Amniotic stem cell (primary cell): ENCODE measurements at regions not wholly inside any gene's neighbourhood (a gene's known extent, or its start where the extent isn't known, plus 50 kb on each side); places are given as distances from the start of the nearest gene placed in this dataset.

Source experiments
- DNase-seq: peaks from one replicate; lab custom pipeline; 2025; lab: John Stamatoyannopoulos, UW

GRCh38 chr10:59087486-59087885 lies 89.0 kb upstream of the PHYHIPL start:
- DNase-seq: no peak

DNA sequence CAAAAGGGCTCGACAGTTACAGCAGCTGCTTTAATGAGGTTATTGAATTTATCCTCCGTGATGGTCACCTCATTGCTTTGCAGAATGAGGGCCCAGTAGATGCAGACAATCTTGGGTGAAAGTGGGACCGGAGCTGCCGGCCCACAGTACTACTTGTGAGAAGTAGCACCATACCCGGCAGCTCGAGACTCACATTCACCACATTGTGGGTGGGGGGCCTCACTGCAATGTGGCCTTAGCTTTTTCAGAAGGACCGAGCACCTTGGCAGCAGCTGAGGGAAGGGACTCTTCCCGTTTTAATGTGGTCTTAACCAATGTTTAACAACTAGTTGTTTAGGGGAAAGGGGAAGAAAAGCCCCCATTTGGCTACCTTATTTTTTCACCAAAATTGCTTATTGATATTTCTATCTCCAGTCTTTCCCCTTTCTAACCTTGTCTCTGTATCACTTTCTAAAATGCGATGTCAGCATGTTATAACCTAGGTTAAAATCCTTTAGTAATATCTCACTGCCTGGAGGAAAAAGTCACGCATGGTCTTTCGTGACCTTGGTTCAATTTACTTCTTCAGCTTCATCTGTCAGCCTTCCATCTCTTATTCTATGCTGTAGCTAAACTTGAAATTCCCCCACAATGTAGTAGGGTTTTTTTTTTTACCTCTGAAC lies 87.4 kb upstream of the PHYHIPL start:
- DNase-seq: no peak

GRCh38 chr10:59090817-59091622 lies 85.4 kb upstream of the PHYHIPL start:
- DNase-seq: no peak

DNA sequence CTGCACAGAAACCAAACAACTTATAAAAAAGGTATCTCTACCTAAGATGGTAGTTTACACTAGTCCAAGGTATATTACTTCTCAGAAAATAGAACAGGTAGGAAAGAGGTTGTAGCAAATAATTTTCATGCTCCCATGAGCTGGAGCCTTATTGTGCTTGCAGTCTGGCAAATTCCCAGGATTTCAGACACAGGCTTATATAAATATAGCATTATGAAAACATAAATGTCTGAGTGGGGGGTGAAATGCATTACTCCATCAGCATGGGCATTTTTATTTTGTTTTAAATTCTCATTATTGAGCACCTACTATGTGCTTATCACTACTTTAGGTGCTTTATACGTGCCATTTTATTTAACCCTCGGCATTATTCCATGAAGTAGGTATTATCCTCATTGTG lies 83.0 kb upstream of the PHYHIPL start:
- no peak for DNase-seq

DNA sequence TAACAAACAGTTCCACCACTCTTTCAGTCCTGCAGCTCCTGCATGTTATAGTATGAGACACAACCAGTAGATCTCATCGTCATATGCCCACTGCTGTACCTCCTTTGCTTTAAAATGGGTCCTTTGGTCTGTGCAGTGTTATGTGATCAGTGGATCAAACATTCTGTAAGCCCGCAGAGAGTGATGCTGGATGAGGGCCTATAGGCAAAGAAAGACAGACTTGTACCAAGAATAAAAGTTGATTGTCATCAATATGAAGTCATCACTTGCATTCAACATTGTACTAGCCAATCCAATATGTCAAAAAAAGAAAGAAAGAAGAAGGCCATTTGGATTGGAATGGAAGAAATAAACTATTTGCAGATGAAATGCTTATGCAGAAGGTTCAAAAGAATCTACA lies 79.8 kb upstream of the PHYHIPL start:
- no peak for DNase-seq

GRCh38 chr10:59098387-59098786 lies 78.1 kb upstream of the PHYHIPL start:
- DNase-seq: peak; percentile 12

GRCh38 chr10:59098831-59099452 lies 77.5 kb upstream of the PHYHIPL start:
- DNase-seq: peak; percentile 26

GRCh38 chr10:59099481-59099880 lies 77.0 kb upstream of the PHYHIPL start:
- DNase-seq: no peak

DNA sequence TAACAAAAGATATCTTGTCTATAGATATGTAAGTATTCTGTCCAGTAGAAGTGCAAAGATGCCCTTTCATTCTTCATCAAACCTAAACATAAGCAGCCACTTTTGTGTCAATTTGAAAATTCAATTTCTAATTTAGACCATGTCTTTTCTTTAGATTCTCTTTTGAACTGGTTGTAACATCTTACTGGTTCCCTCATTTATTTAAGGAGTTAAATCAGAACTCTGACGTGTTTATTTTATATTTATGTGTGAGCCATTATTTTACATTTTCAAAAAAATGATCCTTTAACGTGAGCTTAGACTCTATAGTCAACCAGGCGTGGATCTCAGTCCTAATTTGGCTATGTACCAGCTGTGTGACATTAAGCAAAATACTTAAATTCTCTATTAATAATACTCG lies 74.0 kb upstream of the PHYHIPL start:
- no peak for DNase-seq

DNA sequence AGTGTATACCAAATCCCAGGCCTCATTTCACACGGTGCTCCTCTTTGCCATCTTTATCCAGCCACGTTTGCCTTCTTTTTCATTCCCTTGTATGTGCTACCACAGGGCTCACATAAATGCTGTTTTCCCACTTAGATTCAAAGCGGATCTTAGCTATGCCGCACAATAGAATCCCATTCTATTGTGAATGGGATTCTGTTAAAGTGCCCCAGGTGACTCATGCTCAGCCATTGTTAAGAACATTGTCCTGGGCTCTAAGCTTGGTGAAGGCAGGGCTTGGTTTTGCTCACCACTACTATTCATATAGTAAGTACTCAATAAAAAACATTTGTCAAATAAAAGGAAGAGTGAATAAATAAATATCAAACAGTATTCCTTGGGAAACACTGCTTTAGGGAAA lies 72.3 kb upstream of the PHYHIPL start:
- no peak for DNase-seq

- no peak for DNase-seq
Measured at GRCh38 chr10:59106441-59106840, 70.0 kb upstream of the PHYHIPL start.

DNA sequence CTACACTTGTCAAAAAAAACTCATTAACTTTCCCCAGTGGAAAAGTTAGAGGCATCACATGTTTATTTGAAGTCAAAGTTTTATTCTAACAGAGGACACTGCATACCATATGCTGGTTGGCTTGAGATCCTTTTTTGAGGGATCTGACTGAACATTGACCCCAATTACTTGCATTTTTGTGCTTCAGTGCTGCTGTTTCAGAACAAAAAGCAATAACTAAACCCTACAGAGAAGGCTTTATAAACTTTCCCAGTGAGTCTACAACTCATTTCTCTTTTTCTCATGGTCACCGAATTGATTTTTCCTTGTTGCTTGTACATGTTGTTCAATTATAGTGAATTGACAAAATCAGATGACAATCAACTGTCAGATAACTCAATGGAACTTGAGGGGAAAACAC lies 69.3 kb upstream of the PHYHIPL start:
- DNase-seq: no peak

DNA sequence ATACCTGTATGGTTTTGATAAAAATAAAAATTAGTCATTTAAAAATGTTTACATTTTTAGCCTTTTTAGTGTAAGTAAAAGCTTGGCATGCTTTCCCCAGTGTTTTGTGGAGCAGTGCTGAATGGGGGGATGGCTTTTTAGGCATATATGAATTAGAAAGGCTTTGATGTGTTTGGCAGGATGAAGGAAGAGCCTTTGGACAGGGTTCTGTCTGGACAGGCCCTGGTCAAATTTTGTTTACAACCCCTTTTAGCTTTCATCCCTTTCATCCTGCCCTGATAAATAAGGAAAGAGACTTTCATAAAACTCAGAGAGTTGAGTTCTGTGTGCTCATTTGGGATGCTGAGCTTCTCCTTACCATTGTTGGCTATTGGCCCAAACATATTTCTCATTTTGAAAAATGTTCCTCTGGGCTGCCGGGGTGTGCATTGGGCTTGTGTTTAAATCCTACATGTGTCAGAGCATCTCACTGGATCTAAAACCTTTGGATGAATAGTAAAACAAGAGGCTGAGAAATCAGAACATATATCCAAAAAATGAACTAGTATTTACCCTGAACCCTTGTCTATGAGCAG lies 68.1 kb upstream of the PHYHIPL start:
- no peak for DNase-seq

DNA sequence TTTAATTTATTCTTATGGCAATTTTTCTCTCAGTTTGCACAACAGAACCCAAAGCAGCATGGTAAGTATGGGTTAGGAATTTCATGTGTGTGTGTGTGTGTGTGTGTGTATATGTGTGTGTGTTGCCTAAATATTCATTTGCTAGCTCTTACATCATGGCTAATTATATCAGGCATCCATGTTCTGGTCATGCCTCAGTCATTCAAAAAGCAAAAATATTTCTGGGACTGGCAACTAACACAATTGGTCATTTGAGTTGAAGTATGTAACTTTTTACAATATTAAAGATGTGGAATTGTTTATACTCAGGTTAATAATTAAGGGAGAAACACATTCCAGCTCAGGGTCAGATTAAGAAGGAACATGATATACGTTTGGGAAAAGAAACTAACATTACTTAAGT lies 67.6 kb upstream of the PHYHIPL start:
- no peak for DNase-seq

DNA sequence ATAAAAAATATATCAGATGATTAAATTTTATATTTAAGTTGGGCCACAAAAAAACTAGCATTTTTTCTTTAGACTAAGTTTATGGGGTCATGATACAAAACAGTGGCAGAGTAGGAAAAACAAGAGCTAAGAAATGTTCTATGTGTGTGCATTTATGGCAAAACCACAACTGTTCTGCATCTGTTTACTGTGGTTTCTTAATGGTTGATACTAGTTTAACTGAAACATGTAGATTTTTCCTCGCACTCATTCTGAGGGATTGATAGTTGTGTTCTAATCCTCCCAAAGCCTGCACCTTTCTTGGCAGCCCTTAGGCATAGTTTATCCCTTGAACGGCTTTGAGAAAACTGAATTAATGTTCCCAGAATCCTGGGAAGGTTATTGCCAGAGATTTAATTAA lies 66.6 kb upstream of the PHYHIPL start:
- DNase-seq: no peak

GRCh38 chr10:59124187-59124586 lies 52.3 kb upstream of the PHYHIPL start:
- no peak for DNase-seq

GRCh38 chr10:59125666-59126065 lies 50.8 kb upstream of the PHYHIPL start:
- no peak for DNase-seq

GRCh38 chr10:59126261-59126660 lies 50.2 kb upstream of the PHYHIPL start:
- no peak for DNase-seq
